SK-N-SH (cell line): ENCODE measurements at regions not wholly inside any gene's neighbourhood (a gene's known extent, or its start where the extent isn't known, plus 50 kb on each side); places are given as distances from the start of the nearest gene placed in this dataset.

Experiments used
- CTCF ChIA-PET: fragments of 300-600, 350-600 bp; formaldehyde crosslinking; extraction: SDS; loops from one replicate; lab custom pipeline; 2021; lab: Yijun Ruan, JAX
- POLR2A ChIA-PET: fragments of 350-600 bp; sonication (Branson Sonifier 250); formaldehyde crosslinking; extraction: SDS; loops from one replicate; lab custom pipeline; 2020; ENCODE audit warnings: antibody characterized with exemption, inconsistent platforms; lab: Yijun Ruan, JAX
- DNase-seq: peaks from one replicate; pipeline ENCODE4 v3.0.0; 2012
- H2AFZ ChIP-seq: fragments of 200-600 bp; sonication (generic); 2 replicates; pipeline ENCODE4 v1.8.1; 2016; ENCODE audit warnings: antibody characterized with exemption, mild to moderate bottlenecking, low read depth
- H3F3A ChIP-seq: fragments of 200-600 bp; sonication (generic); replicated peaks from 2 replicates; pipeline ENCODE3; 2016; ENCODE audit warnings: antibody characterized with exemption, mild to moderate bottlenecking; ENCODE audit not compliant: insufficient read depth
- H3K27ac ChIP-seq, 2 experiments: fragments of 200-500 bp in 1 of 2; fragments of 200-600 bp in 1 of 2; sonication (Bioruptor generic) in 1 of 2; sonication (generic), shearing (Covaris generic) in 1 of 2; 2 replicates each; pipeline versions ENCODE4 v1.5.1 to v1.6.1; 2014 to 2016; ENCODE audit warnings: low read depth in 2 of 2, inconsistent platforms in 1 of 2, low read length in 1 of 2, mild to moderate bottlenecking in 1 of 2, mixed read lengths in 1 of 2
- H3K27me3 ChIP-seq: fragments of 200-600 bp; sonication (generic), shearing (Covaris generic); 2 replicates; pipeline ENCODE4 v1.6.1; 2016; ENCODE audit warnings: mixed run types; ENCODE audit not compliant: insufficient read depth
- H3K36me3 ChIP-seq, 2 experiments: fragments of 200-500 bp in 1 of 2; fragments of 200-600 bp in 1 of 2; sonication (Bioruptor generic) in 1 of 2; sonication (generic) in 1 of 2; replicated peaks in 1 of 2; 2 replicates each; pipeline versions ENCODE3 to v1.5.1; 2014 to 2016; ENCODE audit warnings: low read length in 1 of 2, mild to moderate bottlenecking in 1 of 2; ENCODE audit not compliant: insufficient read depth in 2 of 2, control insufficient read depth in 1 of 2
- H3K4me1 ChIP-seq, 2 experiments: fragments of 200-500 bp in 1 of 2; fragments of 200-600 bp in 1 of 2; sonication (Bioruptor generic) in 1 of 2; sonication (generic), shearing (Covaris generic) in 1 of 2; 2 replicates each; pipeline versions ENCODE4 v1.5.1 to v1.6.1; 2014 to 2016; ENCODE audit warnings: low read depth in 1 of 2, low read length in 1 of 2, mixed run types in 1 of 2; ENCODE audit not compliant: insufficient read depth in 2 of 2, control insufficient read depth in 1 of 2
- H3K4me2 ChIP-seq: fragments of 200-600 bp; sonication (generic), shearing (Covaris generic); 2 replicates; pipeline ENCODE4 v1.6.1; 2017; ENCODE audit warnings: mixed run types
- H3K4me3 ChIP-seq, 2 experiments: fragments of 200-500 bp in 1 of 2; fragments of 200-600 bp in 1 of 2; sonication (Bioruptor generic) in 1 of 2; sonication (generic), shearing (Covaris generic) in 1 of 2; 2 replicates each; pipeline versions ENCODE4 v1.5.1 to v1.8.1; 2014 to 2016; ENCODE audit warnings: low read depth in 2 of 2, inconsistent platforms in 1 of 2, low read length in 1 of 2, mild to moderate bottlenecking in 1 of 2, mixed read lengths in 1 of 2, moderate library complexity in 1 of 2
- H3K79me2 ChIP-seq: fragments of 200-600 bp; sonication (generic); 2 replicates; pipeline ENCODE4 v1.8.1; 2017; ENCODE audit warnings: mild to moderate bottlenecking; ENCODE audit not compliant: insufficient read depth
- H3K9ac ChIP-seq: fragments of 200-600 bp; sonication (generic); 2 replicates; pipeline ENCODE4 v1.6.1; 2017; ENCODE audit warnings: mixed run types
- H3K9me2 ChIP-seq: fragments of 200-600 bp; sonication (generic); 2 replicates; pipeline ENCODE4 v1.6.1; 2017; ENCODE audit warnings: mixed run types
- H3K9me3 ChIP-seq: fragments of 200-600 bp; sonication (generic); 2 replicates; pipeline ENCODE4 v1.6.1; 2017; ENCODE audit warnings: mixed run types, mild to moderate bottlenecking, moderate library complexity
- H4K20me1 ChIP-seq: fragments of 200-600 bp; sonication (generic); 2 replicates; pipeline ENCODE4 v1.6.1; 2017; ENCODE audit warnings: mild to moderate bottlenecking, mixed run types; ENCODE audit not compliant: insufficient read depth
- ELF1 ChIP-seq: IDR thresholded peaks from 2 replicates; pipeline ENCODE4 v1.4.0; 2012
- EP300 ChIP-seq, 2 experiments: IDR thresholded peaks; 2 replicates each; pipeline versions ENCODE4 v1.4.0 to v1.6.1; 2012; ENCODE audit warnings: borderline replicate concordance in 1 of 2, low read depth in 1 of 2, low read length in 1 of 2
- EZH2phosphoT487 ChIP-seq: fragments of 200-600 bp; sonication (generic); IDR thresholded peaks from 2 replicates; pipeline ENCODE4 v1.6.1; 2017; ENCODE audit warnings: low read depth, mixed run types, mild to moderate bottlenecking, antibody characterized with exemption, moderate library complexity, borderline replicate concordance
- FOSL2 ChIP-seq: IDR thresholded peaks from 2 replicates; pipeline ENCODE4 v1.4.0; 2012; ENCODE audit warnings: low read depth, mild to moderate bottlenecking, moderate library complexity, borderline replicate concordance
- FOXJ3 ChIP-seq: sonication (generic); formaldehyde crosslinking; IDR thresholded peaks from 2 replicates; pipeline ENCODE4 v1.5.1; 2020; ENCODE audit warnings: mild to moderate bottlenecking, missing genetic modification reagents
- GABPA ChIP-seq: IDR thresholded peaks from 2 replicates; pipeline ENCODE4 v1.4.0; 2012; ENCODE audit warnings: low read depth, mild to moderate bottlenecking
- MXI1 ChIP-seq: IDR thresholded peaks from 2 replicates; pipeline ENCODE4 v1.6.1; 2012; ENCODE audit warnings: mild to moderate bottlenecking, low read depth, low read length, improper control_type of control experiment
- NRF1 ChIP-seq: IDR thresholded peaks from 2 replicates; pipeline ENCODE4 v1.6.1; 2012; ENCODE audit warnings: low read depth, mild to moderate bottlenecking, low read length
- PBX3 ChIP-seq: IDR thresholded peaks from 2 replicates; pipeline ENCODE4; 2012
- POLR2AphosphoS5 ChIP-seq: IDR thresholded peaks from 2 replicates; pipeline ENCODE4 v1.6.1; 2012; ENCODE audit warnings: low read depth, low read length
- RCOR1 ChIP-seq: fragments of 150-350 bp; IDR thresholded peaks from 2 replicates; pipeline ENCODE4 v1.6.1; 2017; ENCODE audit warnings: antibody characterized with exemption, low read length
- REST ChIP-seq: IDR thresholded peaks from 2 replicates; pipeline ENCODE4 v1.6.1; 2012; ENCODE audit warnings: mild to moderate bottlenecking, low read depth, low read length, moderate library complexity
- RXRA ChIP-seq: IDR thresholded peaks from 2 replicates; pipeline ENCODE4 v1.4.0; 2012; ENCODE audit warnings: low read depth, mild to moderate bottlenecking, borderline replicate concordance
- SMC3 ChIP-seq: IDR thresholded peaks from 2 replicates; pipeline ENCODE4 v1.6.1; 2012; ENCODE audit warnings: low read depth, low read length, improper control_type of control experiment
- USF1 ChIP-seq: IDR thresholded peaks from 2 replicates; pipeline ENCODE4 v1.4.0; 2012; ENCODE audit warnings: low read depth, borderline replicate concordance
- ZBTB33 ChIP-seq: IDR thresholded peaks from 2 replicates; pipeline ENCODE4 v1.4.0; 2012; ENCODE audit warnings: low read depth, borderline replicate concordance
- WGBS: methylation state at CpG from one replicate; pipeline ENCODE4 v1.1.6; 2017; ENCODE audit warnings: low lambda C conversion rate; 5-methylcytosine and 5-hydroxymethylcytosine counted together

GRCh38 chr6:40674170-40674569 lies 87.0 kb upstream of the LRFN2 start:
- H3K4me2 ChIP-seq, result no peak overlapping the region
- no peak for TF ChIP-seq EP300 (IDR thresholded peaks at IDR 0.05; ENCODE audit: borderline replicate concordance in 1 of 2, low read depth in 1 of 2, low read length in 1 of 2)
- TF ChIP-seq PBX3, result no peak
- TF ChIP-seq FOXJ3 (CRISPR knock-in tag), result no peak
- TF ChIP-seq RCOR1, result no peak
- no peak for TF ChIP-seq REST
- TF ChIP-seq ELF1, result no peak
- no peak for TF ChIP-seq ZBTB33
- no peak for TF ChIP-seq GABPA
- no peak for TF ChIP-seq MXI1
- no peak for TF ChIP-seq USF1
- TF ChIP-seq NRF1, result no peak
- TF ChIP-seq RXRA, result no peak
- TF ChIP-seq EZH2phosphoT487, result no peak
- no peak for TF ChIP-seq SMC3
- no peak for TF ChIP-seq FOSL2
- no peak for TF ChIP-seq POLR2AphosphoS5
- H3K4me1 ChIP-seq, result peaks cover 0 to 16% of the 10 kb centered on the region in 2 experiments; a peak in 1 of 4 replicates
- no peak overlapping the region for H3K27ac ChIP-seq
- H3K36me3 ChIP-seq, result no peaks in the 10 kb centered on the region
- peak; percentile 25 for DNase-seq
- H3K79me2 ChIP-seq, result no peaks in the 10 kb centered on the region
- H3K9me2 ChIP-seq, result no peaks in the 10 kb centered on the region
- no peaks in the 10 kb centered on the region for H3K27me3 ChIP-seq
- no peaks in the 10 kb centered on the region for H4K20me1 ChIP-seq
- H3K4me3 ChIP-seq, result no peak overlapping the region
- H3K9ac ChIP-seq, result no peak overlapping the region
- no peaks in the 10 kb centered on the region for H3F3A ChIP-seq
- WGBS, result 59% methylated on average over 8 of the region's 8 CpGs
- H3K9me3 ChIP-seq, result no peaks in the 10 kb centered on the region
- CTCF ChIA-PET, result interaction anchor here (0.8 kb wide), 1 partner anchor 10 kb away, joined by 3 read pairs; no protein-coding TSS in a partner anchor
- no peak overlapping the region for H2AFZ ChIP-seq
- POLR2A ChIA-PET, result no interaction called here
